ENCODE measurements at regions not wholly inside any gene's neighbourhood (a gene's known extent, or its start where the extent isn't known, plus 50 kb on each side); places are given as distances from the start of the nearest gene placed in this dataset.

GRCh38 chr2:236393101-236393500 lies 128.9 kb upstream of the ASB18 start:
- H3K27me3 ChIP-seq (ENCODE audit: control insufficient read depth in 3 of 3, insufficient read depth in 3 of 3, low read length in 2 of 3) = no peaks in the 10 kb centered on the region
- H3K27ac ChIP-seq (ENCODE audit: low read depth in 1 of 2, low read length in 1 of 2) = no peak overlapping the region
- no peak overlapping the region for H3K4me3 ChIP-seq
- no peak for DNase-seq
- 91 to 92% methylated on average over 3 of the region's 3 CpGs for WGBS, 2 donors
- H3K9ac ChIP-seq (ENCODE audit: insufficient read depth in 1 of 2, low read length in 2 of 2) = no peak overlapping the region
- H3K9me3 ChIP-seq (ENCODE audit: control insufficient read depth in 4 of 4, insufficient read depth in 3 of 4, low read length in 3 of 4) = no peaks in the 10 kb centered on the region
- no peak for ATAC-seq (ENCODE audit: insufficient read depth, low FRiP score)
- H3K36me3 ChIP-seq (ENCODE audit: control insufficient read depth in 4 of 4, insufficient read depth in 4 of 4, low read length in 4 of 4) = no peaks in the 10 kb centered on the region
- no peaks in the 10 kb centered on the region for H3K4me1 ChIP-seq (ENCODE audit: control insufficient read depth in 5 of 5, insufficient read depth in 5 of 5, low read length in 5 of 5)
- no peak for TF ChIP-seq CTCF (IDR thresholded peaks at IDR 0.05; ENCODE audit: control extremely low read depth, extremely low read depth)

GRCh38 chr2:236393581-236393980 lies 129.4 kb upstream of the ASB18 start:
- no peak overlapping the region for H3K9ac ChIP-seq (ENCODE audit: insufficient read depth in 1 of 2, low read length in 2 of 2)
- ATAC-seq (ENCODE audit: insufficient read depth, low FRiP score) (no peak), DNase-seq (no peak)
- no peaks in the 10 kb centered on the region for H3K27me3 ChIP-seq (ENCODE audit: control insufficient read depth in 3 of 3, insufficient read depth in 3 of 3, low read length in 2 of 3)
- H3K9me3 ChIP-seq (ENCODE audit: control insufficient read depth in 4 of 4, insufficient read depth in 3 of 4, low read length in 3 of 4) = no peaks in the 10 kb centered on the region
- TF ChIP-seq CTCF (IDR thresholded peaks at IDR 0.05; ENCODE audit: control extremely low read depth, extremely low read depth) = no peak
- H3K4me1 ChIP-seq (ENCODE audit: control insufficient read depth in 5 of 5, insufficient read depth in 5 of 5, low read length in 5 of 5) = no peaks in the 10 kb centered on the region
- no peak overlapping the region for H3K27ac ChIP-seq (ENCODE audit: low read depth in 1 of 2, low read length in 1 of 2)
- WGBS, 2 donors = 71 to 80% methylated on average over 3 of the region's 3 CpGs
- H3K4me3 ChIP-seq = no peak overlapping the region
- H3K36me3 ChIP-seq (ENCODE audit: control insufficient read depth in 4 of 4, insufficient read depth in 4 of 4, low read length in 4 of 4) = no peaks in the 10 kb centered on the region

- DNase-seq (no peak), ATAC-seq (ENCODE audit: insufficient read depth, low FRiP score) (no peak)
- H3K4me3 ChIP-seq = no peak overlapping the region
- H3K9ac ChIP-seq (ENCODE audit: insufficient read depth in 1 of 2, low read length in 2 of 2) = no peak overlapping the region
- H3K9me3 ChIP-seq (ENCODE audit: control insufficient read depth in 4 of 4, insufficient read depth in 3 of 4, low read length in 3 of 4) = no peaks in the 10 kb centered on the region
- no peaks in the 10 kb centered on the region for H3K4me1 ChIP-seq (ENCODE audit: control insufficient read depth in 5 of 5, insufficient read depth in 5 of 5, low read length in 5 of 5)
- no peaks in the 10 kb centered on the region for H3K36me3 ChIP-seq (ENCODE audit: control insufficient read depth in 4 of 4, insufficient read depth in 4 of 4, low read length in 4 of 4)
- WGBS, 2 donors = 90 to 94% methylated on average over 9 of the region's 9 CpGs
- no peak overlapping the region for H3K27ac ChIP-seq (ENCODE audit: low read depth in 1 of 2, low read length in 1 of 2)
- no peak for TF ChIP-seq CTCF (IDR thresholded peaks at IDR 0.05; ENCODE audit: control extremely low read depth, extremely low read depth)
- no peaks in the 10 kb centered on the region for H3K27me3 ChIP-seq (ENCODE audit: control insufficient read depth in 3 of 3, insufficient read depth in 3 of 3, low read length in 2 of 3)
Observed at GRCh38 chr2:236394571-236394970, 130.4 kb upstream of the ASB18 start.

GRCh38 chr2:236395067-236395466 lies 130.9 kb upstream of the ASB18 start:
- Histone ChIP-seq H3K36me3 (ENCODE audit: control insufficient read depth in 4 of 4, insufficient read depth in 4 of 4, low read length in 4 of 4) (no peaks in the 10 kb centered on the region), H3K9me3 (ENCODE audit: control insufficient read depth in 4 of 4, insufficient read depth in 3 of 4, low read length in 3 of 4) (no peaks in the 10 kb centered on the region), H3K27ac (ENCODE audit: low read depth in 1 of 2, low read length in 1 of 2) (no peak overlapping the region), H3K27me3 (ENCODE audit: control insufficient read depth in 3 of 3, insufficient read depth in 3 of 3, low read length in 2 of 3) (no peaks in the 10 kb centered on the region), H3K4me3 (no peak overlapping the region), H3K9ac (ENCODE audit: insufficient read depth in 1 of 2, low read length in 2 of 2) (no peak overlapping the region), H3K4me1 (ENCODE audit: control insufficient read depth in 5 of 5, insufficient read depth in 5 of 5, low read length in 5 of 5) (no peaks in the 10 kb centered on the region)
- TF ChIP-seq CTCF (IDR thresholded peaks at IDR 0.05; ENCODE audit: control extremely low read depth, extremely low read depth) = no peak
- 87 to 88% methylated on average over 7 of the region's 7 CpGs for WGBS, 2 donors
- ATAC-seq (ENCODE audit: insufficient read depth, low FRiP score) = no peak
- DNase-seq = no peak

Measured in lung (tissue), 11 donors.